ENCODE measurements at regions not wholly inside any gene's neighbourhood (a gene's known extent, or its start where the extent isn't known, plus 50 kb on each side); places are given as distances from the start of the nearest gene placed in this dataset.

DNA sequence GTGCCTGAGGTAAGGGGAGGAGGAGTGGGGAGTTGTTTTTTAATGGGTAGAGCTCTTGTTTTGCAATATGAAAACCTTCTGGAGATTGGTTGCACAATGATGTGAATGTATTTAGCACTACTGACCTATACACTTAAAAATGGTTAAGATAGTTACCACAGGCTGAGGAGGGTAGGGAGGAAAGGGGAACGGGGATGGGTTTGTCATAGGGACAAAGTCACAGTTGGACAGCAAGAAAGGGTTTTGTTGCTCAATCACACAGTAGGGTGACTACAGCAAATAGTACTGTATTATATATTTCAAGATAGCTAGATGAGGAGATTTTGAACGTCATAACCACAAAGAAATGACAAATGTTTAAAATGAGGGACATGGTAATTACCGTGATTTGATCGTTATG is 1562.4 kb downstream of the AACS start:
- no peaks in the 10 kb centered on the region for H3K36me3 ChIP-seq (ENCODE audit: control insufficient read depth in 2 of 4, insufficient read depth in 4 of 4, low read length in 3 of 4)
- TF ChIP-seq E2F6 (IDR thresholded peaks at IDR 0.05), result no peak
- no peak for TF ChIP-seq MAFK (IDR thresholded peaks at IDR 0.05; ENCODE audit: low read depth, low read length)
- TF ChIP-seq PHF8 (conservative IDR thresholded peaks at IDR 0.05; ENCODE audit: low read depth, low read length), result no peak
- TF ChIP-seq GABPA (IDR thresholded peaks at IDR 0.05; ENCODE audit: borderline replicate concordance, insufficient read depth, low read length), result no peak
- TF ChIP-seq KDM5A (IDR thresholded peaks at IDR 0.05; ENCODE audit: low read length), result no peak
- TF ChIP-seq EP300 (IDR thresholded peaks at IDR 0.05; ENCODE audit: borderline replicate concordance in 1 of 2, low read depth in 2 of 2, low read length in 2 of 2), result no peak
- no peak for TF ChIP-seq SAP30 (IDR thresholded peaks at IDR 0.05; ENCODE audit: insufficient read depth, insufficient replicate concordance, low read length)
- no peak for TF ChIP-seq NRF1 (IDR thresholded peaks at IDR 0.05; ENCODE audit: low read depth, low read length)
- TF ChIP-seq BRCA1 (IDR thresholded peaks at IDR 0.05; ENCODE audit: low read depth, low read length), result no peak
- TF ChIP-seq SP1 (IDR thresholded peaks at IDR 0.05; ENCODE audit: low read depth, low read length), result no peak
- TF ChIP-seq TAF7 (optimal IDR thresholded peaks at IDR 0.05; ENCODE audit: borderline replicate concordance, low read depth, low read length), result no peak
- no peak for TF ChIP-seq CREB1 (IDR thresholded peaks at IDR 0.05)
- no peak for TF ChIP-seq RXRA (IDR thresholded peaks at IDR 0.05; ENCODE audit: insufficient read depth, low read depth, low read length)
- TF ChIP-seq CHD1 (IDR thresholded peaks at IDR 0.05; ENCODE audit: low read depth, low read length), result no peak

More for the DNA sequence above, 1562.4 kb downstream of the AACS start:
- Histone ChIP-seq H3K79me2 (ENCODE audit: control insufficient read depth in 1 of 2, insufficient read depth in 2 of 2, low read length in 2 of 2) (no peaks in the 10 kb centered on the region), H3K4me1 (replicated peaks in 1 of 4; ENCODE audit: control insufficient read depth in 3 of 4, insufficient read depth in 4 of 4, low read length in 3 of 4) (no peaks in the 10 kb centered on the region), H3K79me1 (ENCODE audit: low read depth, low read length) (no peaks in the 10 kb centered on the region), H3K4me2 (ENCODE audit: insufficient read depth in 1 of 2, low read depth in 2 of 2, low read length in 2 of 2) (no peak overlapping the region), H2AFZ (ENCODE audit: low read length) (no peak overlapping the region), H4K91ac (replicated peaks; ENCODE audit: insufficient read length, low read length) (no peak overlapping the region), H2BK12ac (ENCODE audit: low read depth, low read length) (no peak overlapping the region), H2BK5ac (ENCODE audit: low read depth, low read length) (no peak overlapping the region), H3K27ac (ENCODE audit: low read depth, low read length) (no peak overlapping the region), H4K20me1 (replicated peaks in 1 of 2; ENCODE audit: control insufficient read depth in 1 of 2, insufficient read depth in 2 of 2, low read length in 2 of 2) (no peaks in the 10 kb centered on the region), H3K4ac (replicated peaks; ENCODE audit: insufficient read length, low read depth, low read length) (no peak overlapping the region), H3K9ac (replicated peaks in 1 of 4; ENCODE audit: extremely low read depth in 1 of 4, low read depth in 3 of 4, low read length in 3 of 4) (no peak overlapping the region), H3K27me3 (replicated peaks in 1 of 4; ENCODE audit: control insufficient read depth in 3 of 4, extremely low read depth in 1 of 4, insufficient read depth in 3 of 4, low read length in 3 of 4) (no peaks in the 10 kb centered on the region), H3K14ac (ENCODE audit: insufficient read length) (no peak overlapping the region), H3K9me3 (ENCODE audit: insufficient read depth in 2 of 2, low read depth in 1 of 2, low read length in 1 of 2) (no peaks in the 10 kb centered on the region), H3K23ac (ENCODE audit: insufficient read length) (no peak overlapping the region), H2AK5ac (ENCODE audit: low read depth, low read length) (no peak overlapping the region), H2BK20ac (ENCODE audit: low read length) (no peak overlapping the region), H2BK120ac (replicated peaks; ENCODE audit: low read depth, low read length) (no peak overlapping the region), H3K18ac (ENCODE audit: extremely low read depth, low read length) (no peak overlapping the region), H3K4me3 (ENCODE audit: extremely low read depth in 1 of 4, insufficient read depth in 2 of 4, low read depth in 3 of 4, low read length in 4 of 4) (no peak overlapping the region), H4K5ac (ENCODE audit: insufficient read length, low read depth, low read length) (no peak overlapping the region), H4K8ac (ENCODE audit: extremely low read depth, insufficient read depth, low read length) (no peak overlapping the region), H3K23me2 (ENCODE audit: low read depth, low read length) (no peaks in the 10 kb centered on the region), H3K56ac (replicated peaks; ENCODE audit: insufficient read length, low read depth, low read length) (no peak overlapping the region), H2BK15ac (ENCODE audit: low read length) (no peak overlapping the region)
- DNase-seq (ENCODE audit: low read depth in 1 of 2, low spot score in 2 of 2) (no peak), FAIRE-seq (no peak)
- WGBS, 2 experiments (ENCODE audit: extremely low coverage in 1 of 2, insufficient coverage in 1 of 2, insufficient read length in 1 of 2, insufficient replicate concordance in 2 of 2, low coverage in 1 of 2, low lambda C conversion rate in 2 of 2, missing lambda C conversion rate in 1 of 2), result 64% methylated on average over 4 of the region's 4 CpGs; no CpG with 5 or more reads in 1 of the 2 experiments
- CTCF ChIA-PET (ENCODE audit: partially characterized antibody), result interaction anchor here (0.6 to 0.7 kb wide), 2 partner anchors 368 to 1713 kb away, joined by 3 to 4 read pairs; partner anchors contain the start of gene UBC
- POLR2A ChIA-PET (ENCODE audit: partially characterized antibody), result no interaction called here
